ENCODE measurements at regions not wholly inside any gene's neighbourhood (a gene's known extent, or its start where the extent isn't known, plus 50 kb on each side); places are given as distances from the start of the nearest gene placed in this dataset.
"Not testable (repeated sequence)": the region's sequence is repeated elsewhere in the genome, so short reads cannot be mapped to it uniquely, and the experiment has no call there.

- Histone ChIP-seq H3K4me1 (ENCODE audit: control insufficient read depth in 1 of 2, insufficient read depth in 1 of 2, low read depth in 1 of 2, low read length in 1 of 2) (no peaks in the 10 kb centered on the region), H3K27ac (no peak overlapping the region), H3K36me3 (no peaks in the 10 kb centered on the region), H3K4me3 (ENCODE audit: low read depth in 1 of 2, low read length in 1 of 2) (no peak overlapping the region), H3K27me3 (no peaks in the 10 kb centered on the region), H3K9me3 (no peaks in the 10 kb centered on the region)
- no peak for TF ChIP-seq CTCF (IDR thresholded peaks at IDR 0.05)
Measured at GRCh38 chr6:168852376-168852884, 401.2 kb downstream of the THBS2 start.

- no peaks in the 10 kb centered on the region for H3K4me1 ChIP-seq (ENCODE audit: control insufficient read depth in 1 of 2, insufficient read depth in 1 of 2, low read depth in 1 of 2, low read length in 1 of 2)
- H3K27ac ChIP-seq, result no peak overlapping the region
- TF ChIP-seq CTCF (IDR thresholded peaks at IDR 0.05), result no peak
- no peaks in the 10 kb centered on the region for H3K36me3 ChIP-seq
- no peaks in the 10 kb centered on the region for H3K9me3 ChIP-seq
- no peak overlapping the region for H3K4me3 ChIP-seq (ENCODE audit: low read depth in 1 of 2, low read length in 1 of 2)
- H3K27me3 ChIP-seq, result no peaks in the 10 kb centered on the region
Measured at GRCh38 chr6:168851460-168852375, 401.9 kb downstream of the THBS2 start.

GRCh38 chr6:168850027-168850736, 403.5 kb downstream of the THBS2 start:
- H3K27me3 ChIP-seq; H3K36me3 ChIP-seq; H3K4me3 ChIP-seq (ENCODE audit: low read depth in 1 of 2, low read length in 1 of 2); H3K4me1 ChIP-seq (ENCODE audit: control insufficient read depth in 1 of 2, insufficient read depth in 1 of 2, low read depth in 1 of 2, low read length in 1 of 2); H3K9me3 ChIP-seq; H3K27ac ChIP-seq: not testable (repeated sequence)

- no peaks in the 10 kb centered on the region for H3K9me3 ChIP-seq
- H3K36me3 ChIP-seq, result no peaks in the 10 kb centered on the region
- H3K4me3 ChIP-seq (ENCODE audit: low read depth in 1 of 2, low read length in 1 of 2), result no peak overlapping the region
- no peak overlapping the region for H3K27ac ChIP-seq
- no peak for TF ChIP-seq CTCF (IDR thresholded peaks at IDR 0.05)
- no peaks in the 10 kb centered on the region for H3K27me3 ChIP-seq
- no peaks in the 10 kb centered on the region for H3K4me1 ChIP-seq (ENCODE audit: control insufficient read depth in 1 of 2, insufficient read depth in 1 of 2, low read depth in 1 of 2, low read length in 1 of 2)
Measured at GRCh38 chr6:168849459-168849858, 404.2 kb downstream of the THBS2 start.

- Histone ChIP-seq H3K27me3 (no peaks in the 10 kb centered on the region), H3K9me3 (no peaks in the 10 kb centered on the region), H3K4me3 (ENCODE audit: low read depth in 1 of 2, low read length in 1 of 2) (no peak overlapping the region), H3K27ac (no peak overlapping the region), H3K36me3 (no peaks in the 10 kb centered on the region), H3K4me1 (ENCODE audit: control insufficient read depth in 1 of 2, insufficient read depth in 1 of 2, low read depth in 1 of 2, low read length in 1 of 2) (no peaks in the 10 kb centered on the region)
- TF ChIP-seq CTCF (IDR thresholded peaks at IDR 0.05), result no peak
Measured at GRCh38 chr6:168848797-168849196, 404.8 kb downstream of the THBS2 start.

Data from neutrophil (primary cell).